GM19467 (cell line): ENCODE measurements at regions not wholly inside any gene's neighbourhood (a gene's known extent, or its start where the extent isn't known, plus 50 kb on each side); places are given as distances from the start of the nearest gene placed in this dataset.

Experiments used
- ATAC-seq: cut with Tn5 transposase; IDR thresholded peaks from one replicate; pipeline ENCODE4 v1.9.1; 2021; ENCODE audit warnings: mild to moderate bottlenecking, moderate library complexity; ENCODE audit not compliant: unreplicated experiment

DNA sequence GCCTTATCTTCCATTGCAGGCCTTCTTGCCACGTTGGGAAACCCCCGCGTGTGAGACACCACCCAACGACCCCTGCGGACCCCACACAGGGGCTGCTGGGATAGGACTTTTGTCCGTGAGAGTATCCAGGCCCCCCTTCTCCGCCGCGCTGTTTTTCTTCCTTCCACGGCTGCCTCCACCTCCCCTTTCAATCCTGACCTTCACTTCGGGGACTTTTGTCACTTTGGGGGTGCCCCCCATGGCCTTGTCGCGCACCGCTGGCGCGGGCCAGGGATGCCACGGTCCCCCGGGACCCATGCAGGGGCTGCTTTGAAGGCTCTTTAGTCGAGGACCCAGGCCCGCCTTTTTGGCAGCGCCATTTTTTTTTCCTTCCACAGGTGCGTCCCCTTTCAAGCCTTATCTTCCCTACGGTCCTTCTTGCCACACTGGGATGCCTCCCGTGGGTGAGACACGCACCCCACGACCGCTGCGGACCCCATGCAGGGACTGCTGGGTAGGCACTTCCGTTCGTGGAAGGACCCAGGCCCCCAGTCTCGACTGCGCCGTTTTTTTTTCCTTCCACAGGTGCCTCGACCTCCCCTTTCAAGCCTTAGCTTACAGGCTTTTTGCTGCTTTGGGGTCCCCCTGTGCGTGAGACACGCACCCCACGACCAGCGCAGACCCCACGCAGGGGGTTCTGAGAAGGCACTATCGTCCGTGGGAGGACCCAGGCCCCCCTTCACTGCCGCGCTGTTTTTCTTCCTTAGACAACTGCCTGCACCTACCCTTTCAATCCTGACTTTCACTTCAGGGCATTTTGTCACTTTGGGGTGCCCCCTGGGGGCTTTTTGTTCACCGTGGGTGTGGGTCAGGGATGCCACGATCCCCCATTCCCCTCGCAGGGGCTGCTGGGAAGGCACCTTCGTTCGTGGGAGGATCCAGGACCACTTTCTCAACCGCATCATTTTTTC lies 267.4 kb downstream of the ALG10 start:
- ATAC-seq: no peak

DNA sequence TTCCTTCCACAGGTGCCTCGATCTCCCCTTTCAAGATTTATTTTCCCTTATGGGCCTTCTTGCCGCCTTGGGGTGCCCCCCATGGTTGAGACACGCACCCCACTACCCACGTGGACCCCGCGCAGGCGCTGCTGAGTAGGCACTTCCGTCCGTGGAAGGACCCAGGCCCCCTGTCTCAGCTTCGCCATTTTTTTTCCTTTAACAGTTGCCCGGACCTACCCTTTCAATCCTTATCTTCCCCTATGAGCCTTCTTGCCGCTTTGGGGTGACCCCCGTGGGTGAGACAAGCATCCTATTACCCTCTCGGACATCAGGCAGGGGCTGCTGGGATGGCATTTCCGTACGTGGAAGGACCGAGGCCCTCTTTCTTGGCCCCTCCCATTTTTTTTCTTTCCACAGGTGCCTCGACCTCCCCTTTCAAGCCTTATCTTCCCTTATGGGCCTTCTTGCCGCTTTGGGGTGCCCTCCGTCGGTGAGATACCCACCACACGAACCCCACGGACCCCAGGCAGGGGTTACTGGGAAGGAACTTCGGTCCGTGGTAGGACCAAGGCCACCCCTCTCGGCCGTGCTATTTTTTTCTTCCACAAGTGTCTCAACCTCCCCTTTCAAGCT lies 268.2 kb downstream of the ALG10 start:
- no peak for ATAC-seq

DNA sequence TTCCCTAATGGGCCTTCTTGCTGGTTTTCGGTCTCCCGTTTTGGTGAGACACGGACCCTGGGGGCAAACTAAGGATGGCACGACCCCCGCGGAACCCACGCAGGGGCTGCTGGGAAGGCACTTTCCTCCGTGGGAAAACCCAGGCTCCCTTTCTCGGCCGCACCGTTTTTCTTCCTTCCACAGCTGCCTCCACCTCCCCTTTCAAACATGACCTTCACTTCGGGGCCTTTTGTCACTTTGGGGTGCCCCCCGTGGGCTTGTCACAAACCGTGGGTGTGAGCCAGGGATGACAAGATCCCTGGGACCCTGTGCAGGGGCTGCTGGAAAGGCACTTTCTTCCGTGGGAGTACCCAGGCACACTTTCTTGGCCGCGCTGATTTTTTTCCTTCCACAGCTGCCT lies 268.7 kb downstream of the ALG10 start:
- ATAC-seq: no peak

DNA sequence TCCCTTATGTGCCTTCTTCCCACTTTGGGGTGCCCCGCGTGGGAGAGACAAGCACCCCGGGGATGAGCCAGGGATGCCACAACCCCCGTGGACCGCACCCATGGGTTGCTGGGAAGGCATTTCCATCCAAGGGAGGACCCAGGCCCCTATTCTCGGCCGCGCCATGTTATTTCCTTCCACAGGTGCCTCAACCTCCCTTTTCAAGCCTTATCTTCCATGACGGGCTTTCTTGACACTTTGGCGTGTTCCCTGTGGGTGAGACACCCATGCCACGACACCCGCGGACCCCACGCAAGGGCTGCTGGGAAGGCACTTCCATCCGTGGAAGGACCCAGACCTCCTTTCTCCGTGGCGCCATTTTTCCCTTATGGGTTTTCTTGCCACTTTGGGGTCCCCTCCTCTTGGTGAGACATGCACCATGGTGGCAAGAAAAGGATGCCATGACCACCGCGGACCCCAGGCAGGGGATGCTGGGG lies 269.2 kb downstream of the ALG10 start:
- no peak for ATAC-seq

DNA sequence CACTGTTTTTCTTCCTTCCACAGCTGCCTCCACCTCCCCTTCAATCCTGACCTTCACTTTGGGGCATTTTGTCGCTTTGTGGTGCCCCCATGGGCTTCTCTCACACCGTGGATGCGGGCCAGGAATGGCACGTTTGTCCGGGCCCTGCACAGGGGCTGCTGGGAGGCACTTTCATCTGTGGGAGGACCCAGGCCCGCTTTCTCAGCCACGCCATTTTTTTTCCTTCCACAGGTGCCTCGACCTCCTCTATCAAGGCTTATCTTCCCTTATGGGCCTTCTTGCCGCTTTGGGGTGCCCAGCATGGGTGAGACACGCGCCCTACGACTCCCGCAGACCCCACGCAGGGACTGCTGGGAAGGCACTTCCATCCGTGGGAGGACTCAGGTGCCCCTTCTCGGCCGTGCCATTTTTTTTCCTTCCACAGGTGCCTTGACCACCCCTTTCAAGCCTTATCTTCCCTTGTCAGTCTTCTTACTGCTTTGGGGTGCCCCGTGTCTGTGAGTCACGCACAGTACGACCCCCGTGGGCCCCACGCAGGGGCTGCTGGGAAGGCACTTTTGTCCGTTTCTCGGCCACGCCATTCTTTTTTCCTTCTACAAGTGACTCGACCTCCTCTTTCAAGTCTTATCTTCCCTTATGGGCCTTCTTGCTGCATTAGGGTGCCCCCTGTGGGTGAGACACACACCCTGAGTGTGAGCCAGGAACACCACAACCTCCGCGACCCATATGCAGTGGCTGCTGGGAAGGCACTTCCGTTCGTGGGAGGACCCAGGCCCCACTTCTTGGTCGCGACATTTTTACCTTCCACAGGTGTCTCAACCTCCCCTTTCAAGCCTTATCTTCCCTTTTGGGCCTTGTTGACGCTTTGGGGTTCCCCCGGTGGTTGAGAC lies 270.7 kb downstream of the ALG10 start:
- ATAC-seq: no peak

DNA sequence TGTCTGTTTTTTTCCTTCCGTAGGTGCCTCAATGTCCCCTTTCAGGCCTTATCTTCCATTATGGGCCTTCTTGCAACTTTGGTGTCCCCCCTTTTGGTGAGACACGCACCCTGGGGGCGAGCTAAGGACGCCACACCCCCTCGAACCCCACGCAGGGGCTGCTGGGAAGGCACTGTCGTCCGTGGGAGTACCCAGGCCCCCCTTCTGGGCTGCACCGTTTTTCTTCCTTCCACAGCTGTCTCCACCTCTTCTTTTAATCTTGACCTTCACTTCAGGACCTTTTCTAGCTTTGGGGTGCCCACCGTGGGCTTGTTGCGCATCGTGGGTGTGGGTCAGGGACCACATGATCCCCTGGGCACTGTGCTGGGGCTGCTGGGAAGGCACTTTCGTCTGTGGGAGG lies 271.8 kb downstream of the ALG10 start:
- no peak for ATAC-seq

DNA sequence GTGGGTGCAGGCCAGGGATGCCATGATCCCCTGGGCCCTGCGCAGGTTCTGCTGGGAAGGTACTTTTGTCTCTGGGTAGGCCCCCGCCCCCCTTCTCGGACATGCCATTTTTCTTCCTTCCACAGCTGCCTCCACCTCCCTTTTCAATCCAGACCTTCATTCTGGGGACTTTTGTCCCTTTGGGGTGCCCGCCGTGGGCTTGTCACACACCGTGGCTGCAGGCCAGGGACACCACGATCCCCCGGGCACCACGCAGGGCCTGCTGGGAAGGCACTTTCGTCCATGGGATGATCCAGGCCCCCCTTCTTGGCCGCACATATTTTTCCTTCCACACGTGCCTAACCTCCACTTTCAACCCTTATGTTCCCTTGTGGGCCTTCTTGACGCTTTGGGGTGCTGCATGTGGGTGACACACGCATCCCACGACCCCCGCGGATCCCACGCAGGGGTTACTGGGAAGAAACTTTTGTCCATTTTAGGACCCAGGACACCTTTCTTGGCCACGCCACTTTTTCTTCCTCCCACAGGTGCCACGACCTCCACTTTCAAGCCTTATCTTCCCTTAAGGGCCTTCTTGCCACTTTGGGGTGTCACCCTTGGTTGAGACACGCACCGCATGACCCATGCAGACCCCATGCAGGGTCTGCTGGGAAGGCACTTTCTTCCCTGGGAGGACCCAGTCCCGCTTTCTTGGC lies 272.5 kb downstream of the ALG10 start:
- no peak for ATAC-seq

DNA sequence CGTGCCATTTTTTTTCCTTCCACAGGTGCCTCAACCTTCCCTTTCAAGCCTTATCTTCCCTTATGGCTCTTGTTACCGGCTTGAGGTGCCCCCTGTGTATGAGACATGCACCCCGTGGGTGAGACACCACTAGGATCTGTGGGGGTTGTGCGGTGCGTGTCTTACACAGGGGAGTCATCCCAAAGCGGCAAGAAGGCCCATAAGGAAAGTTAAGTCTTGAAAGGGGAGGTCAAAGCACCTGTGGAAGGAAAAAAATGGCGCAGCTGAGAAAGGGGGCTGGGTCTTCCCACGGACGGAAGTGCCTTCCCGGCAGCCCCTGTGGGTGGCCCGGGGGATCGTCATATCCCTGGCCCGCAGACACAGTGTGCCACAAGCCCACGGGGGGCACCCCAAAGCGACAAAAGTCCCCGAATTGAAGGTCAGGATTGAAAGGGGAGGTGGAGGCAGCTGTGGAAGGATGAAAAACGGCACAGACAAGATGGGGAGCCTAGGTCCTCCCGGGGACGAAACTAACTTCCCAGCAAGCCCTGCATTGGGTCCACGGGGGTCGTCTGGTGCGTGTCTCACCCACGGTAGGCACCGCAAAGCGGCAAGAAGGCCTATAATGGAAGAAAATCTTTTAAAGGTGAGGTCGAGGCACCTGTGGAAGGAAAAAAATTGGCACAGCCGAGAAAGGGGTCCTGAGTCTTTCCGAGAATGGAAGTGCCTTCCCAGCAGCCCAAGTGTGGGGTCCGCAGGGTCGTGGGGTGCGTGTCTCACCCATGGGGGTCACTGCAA lies 273.3 kb downstream of the ALG10 start:
- ATAC-seq: no peak

DNA sequence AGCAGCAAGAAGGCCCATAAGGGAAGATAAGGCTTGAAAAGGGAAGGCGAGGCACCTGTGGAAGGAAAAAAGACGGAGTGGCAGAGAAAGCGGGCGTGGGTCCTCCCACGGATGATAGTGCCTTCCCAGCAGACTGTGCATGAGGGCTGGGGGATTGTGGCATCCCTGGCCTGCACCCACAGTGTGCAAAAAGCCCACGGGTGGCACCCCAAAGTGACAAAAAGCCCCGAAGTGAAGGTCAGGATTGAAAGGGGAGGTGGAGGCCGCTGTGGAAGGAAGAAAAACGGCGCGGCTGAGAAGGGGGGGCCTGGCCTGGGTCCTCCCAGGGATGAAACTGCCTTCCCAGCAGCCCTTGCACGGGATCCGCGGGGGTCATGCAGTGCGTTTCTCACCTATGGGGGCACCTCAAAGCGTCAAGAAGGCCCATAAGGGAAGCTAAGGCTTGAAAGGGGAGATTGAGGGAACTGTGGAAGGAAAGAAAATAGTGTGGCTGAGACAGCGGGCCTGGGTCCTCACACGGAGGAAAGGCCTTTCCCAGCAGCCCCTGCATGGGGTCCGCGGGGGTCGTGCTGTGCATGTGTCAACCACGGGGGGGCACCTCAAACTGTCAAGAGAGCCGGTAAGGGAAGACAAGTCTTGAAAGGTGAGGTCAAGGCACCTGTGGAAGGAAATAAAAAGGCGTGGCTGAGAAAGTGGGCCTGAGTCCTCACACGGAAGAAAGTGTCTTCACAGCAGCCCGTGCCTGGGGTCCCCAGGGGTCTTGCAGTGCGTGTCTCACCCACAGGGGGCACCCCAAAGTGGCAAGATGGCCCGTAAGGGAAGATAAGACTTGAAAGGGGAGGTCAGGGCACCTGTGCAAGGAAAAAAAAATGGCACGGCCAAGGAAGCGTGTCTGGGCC lies 274.1 kb downstream of the ALG10 start:
- no peak for ATAC-seq

DNA sequence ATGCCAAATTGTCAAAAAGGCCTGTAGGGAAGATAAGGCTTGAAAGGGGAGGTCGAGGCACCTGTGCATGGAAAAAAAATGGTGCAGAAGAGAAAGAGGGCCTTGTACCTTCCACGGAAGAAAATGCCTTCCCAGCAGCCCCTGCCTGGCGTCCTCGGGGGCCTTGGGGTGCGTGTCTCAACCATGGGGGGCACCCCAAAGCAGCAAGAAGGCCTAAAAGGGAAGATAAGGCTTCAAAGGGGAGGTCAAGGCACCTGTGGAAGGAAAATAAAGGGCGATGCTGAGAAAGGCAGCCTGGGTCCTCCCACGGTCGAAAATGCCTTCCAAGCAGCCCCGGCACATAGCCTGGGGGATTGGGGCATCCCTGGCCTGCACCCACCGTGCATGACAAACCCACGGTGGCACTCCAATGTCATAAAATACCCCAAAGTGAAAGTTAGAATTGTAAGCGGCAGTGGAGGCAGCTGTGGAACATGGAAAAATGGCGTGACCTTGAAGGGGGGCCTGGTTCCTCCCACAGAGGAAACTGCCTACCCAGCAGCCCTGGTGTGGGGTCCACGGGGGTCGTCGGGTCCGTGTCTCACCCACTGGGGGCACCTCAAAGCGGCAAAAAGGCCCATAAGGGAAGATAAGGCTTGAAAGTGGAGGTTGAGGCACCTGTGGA lies 275.0 kb downstream of the ALG10 start:
- ATAC-seq: no peak

DNA sequence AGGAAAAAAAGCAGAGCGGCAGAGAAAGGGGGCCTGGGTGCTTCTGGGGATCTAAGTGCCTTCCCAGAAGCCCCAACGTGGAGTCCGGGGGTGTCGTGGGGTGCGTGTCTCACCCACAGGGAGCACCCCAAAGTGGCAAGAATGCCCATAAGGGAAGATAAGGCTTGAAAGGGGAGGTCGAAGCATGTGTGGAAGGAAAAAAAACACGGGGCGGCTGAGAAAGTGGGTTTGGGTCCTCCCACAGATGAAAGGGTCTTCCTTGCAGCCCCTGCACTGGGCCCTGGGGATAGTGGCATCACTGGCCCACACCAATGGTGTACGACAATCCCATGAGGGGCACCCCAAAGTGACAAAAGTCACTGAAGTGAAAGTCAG lies 275.5 kb downstream of the ALG10 start:
- no peak for ATAC-seq

DNA sequence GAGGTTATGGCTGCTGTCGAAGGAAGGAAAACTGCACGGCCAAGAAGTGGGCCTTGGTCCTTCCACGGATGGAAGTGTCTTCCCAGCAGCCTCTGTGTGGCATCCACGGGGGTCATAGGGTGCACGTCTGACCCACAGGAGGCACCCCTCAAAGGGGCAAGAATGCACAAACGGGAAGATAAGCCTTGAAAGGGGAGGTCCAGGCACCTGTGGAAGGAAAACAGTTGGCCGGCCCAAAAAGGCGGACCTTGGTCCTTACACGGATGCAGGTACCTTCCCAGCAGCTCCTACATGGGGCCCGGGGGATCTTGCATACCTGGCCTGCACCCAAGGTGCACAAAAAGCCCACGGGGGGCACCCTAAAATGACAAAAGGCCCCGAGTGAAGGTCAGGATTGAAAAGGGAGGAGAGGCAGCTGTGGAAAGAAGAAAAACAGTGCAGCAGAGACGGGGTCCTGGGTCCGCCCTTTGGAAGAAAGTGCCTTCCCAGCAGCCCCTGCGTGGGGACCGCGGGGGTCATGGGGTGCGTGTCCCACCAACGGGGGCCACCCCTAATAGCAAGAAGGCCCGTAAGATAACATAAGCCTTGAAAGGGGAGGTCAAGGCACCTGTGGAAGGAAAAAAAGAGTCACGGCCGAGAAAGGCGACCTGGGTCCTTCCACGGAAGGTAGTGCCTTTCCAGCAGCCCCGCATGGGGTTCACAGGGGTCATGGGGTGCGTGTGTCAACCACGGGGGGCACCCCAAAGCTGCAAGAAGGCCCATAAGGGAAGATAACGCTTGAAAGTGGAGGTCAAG lies 276.1 kb downstream of the ALG10 start:
- ATAC-seq: no peak

DNA sequence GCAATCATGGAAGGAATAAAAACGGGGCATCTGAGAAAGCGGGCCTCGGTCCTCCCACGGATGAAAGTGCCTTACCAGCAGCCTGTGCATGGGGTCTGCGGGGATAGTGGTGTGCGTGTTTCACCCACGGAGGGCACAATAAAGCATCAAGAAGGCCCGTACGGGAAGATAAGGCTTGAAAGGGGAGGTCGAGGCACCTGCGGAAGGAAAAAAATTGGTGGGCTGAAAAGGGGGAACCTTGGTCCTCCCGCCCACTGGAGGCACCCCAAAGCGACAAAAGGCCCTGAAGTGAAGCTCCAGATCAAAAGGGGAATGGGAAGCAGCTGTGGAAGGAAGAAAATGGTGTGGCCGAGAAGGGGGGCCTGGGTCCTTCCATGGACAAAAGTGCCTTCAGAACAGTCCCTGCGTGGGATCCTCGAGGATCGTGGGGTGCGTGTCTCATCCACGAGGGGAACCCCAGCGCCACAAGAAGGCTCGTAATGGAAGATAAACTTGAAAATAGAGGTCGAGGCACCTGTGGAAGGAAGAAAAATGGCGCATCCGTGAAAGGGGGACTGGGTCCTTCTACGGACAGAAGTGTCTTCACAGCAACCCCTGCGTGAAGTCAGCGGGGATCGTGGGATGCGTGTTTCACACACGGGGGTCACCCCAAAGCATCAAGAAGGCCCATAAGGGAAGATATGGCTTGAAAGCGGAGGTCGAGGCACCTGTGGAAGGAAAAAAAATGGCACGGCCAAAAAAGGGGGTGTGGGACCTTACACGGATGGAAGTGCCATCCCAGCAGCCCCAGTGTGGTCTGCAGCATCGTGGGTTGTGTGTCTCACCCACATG lies 276.9 kb downstream of the ALG10 start:
- no peak for ATAC-seq

DNA sequence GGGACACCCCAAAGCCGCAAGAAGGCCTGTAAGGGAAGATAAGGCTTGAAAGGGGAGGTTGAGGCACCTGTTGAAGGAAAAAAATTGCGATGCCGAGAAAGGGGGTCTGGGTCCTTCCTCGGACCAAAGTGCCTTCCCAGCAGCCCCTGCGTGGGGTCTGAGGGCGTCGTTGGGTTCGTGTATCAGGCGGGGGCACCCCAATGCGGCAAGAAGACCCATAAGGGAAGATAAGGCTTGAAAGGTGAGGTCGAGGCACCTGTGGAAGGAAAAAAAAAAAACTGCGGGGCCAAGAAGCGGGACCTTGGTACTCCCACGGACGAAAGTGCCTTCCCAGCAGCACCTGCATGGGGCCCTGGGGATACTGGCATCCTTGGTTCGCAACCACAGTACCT lies 277.5 kb downstream of the ALG10 start:
- ATAC-seq: no peak

DNA sequence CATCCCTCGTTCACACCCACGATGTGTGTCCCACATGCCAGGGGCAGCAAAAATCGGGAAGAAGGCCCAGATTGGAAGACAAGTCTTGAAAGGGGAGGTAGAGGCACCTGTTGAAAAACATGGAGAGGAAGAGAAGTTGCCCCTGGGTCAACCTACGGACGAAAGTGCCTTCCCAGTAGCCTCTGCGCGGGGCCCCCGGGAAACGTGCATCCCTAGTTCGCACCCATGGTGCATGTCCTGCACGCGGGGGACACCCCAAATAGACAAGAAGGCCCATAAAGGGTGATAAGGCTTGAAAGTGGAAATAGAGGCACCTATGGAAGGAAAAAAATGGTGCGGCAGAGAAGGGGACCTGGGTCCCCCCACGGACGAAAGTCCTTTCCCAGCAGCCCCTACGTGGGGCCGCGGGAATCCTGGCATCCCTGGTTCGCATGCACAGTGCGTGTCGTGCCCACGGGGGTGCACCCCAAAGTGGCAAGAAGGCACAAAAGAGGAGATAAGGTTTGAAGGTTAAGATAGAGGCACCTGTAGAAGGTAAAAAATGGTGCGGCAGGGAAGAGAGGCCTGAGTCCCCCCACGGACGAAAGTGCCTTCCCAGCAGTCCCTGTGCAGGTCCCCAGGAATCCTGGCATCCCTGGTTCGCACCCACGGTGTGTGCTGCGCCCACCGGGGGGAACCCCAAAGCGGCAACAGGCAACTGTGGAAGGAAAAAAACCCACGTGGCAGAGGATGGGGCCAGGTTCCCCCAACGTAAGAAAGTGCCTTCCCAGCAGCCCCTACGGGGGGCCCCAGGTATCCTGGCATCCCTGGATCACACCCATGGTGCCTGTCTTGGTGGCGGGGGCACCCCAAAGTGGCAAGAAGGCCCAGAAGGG lies 278.3 kb downstream of the ALG10 start:
- no peak for ATAC-seq
